HCT116 (cell line): ENCODE measurements at regions not wholly inside any gene's neighbourhood (a gene's known extent, or its start where the extent isn't known, plus 50 kb on each side); places are given as distances from the start of the nearest gene placed in this dataset.
"Not testable (repeated sequence)": the region's sequence is repeated elsewhere in the genome, so short reads cannot be mapped to it uniquely, and the experiment has no call there.

Experiments used
- ATAC-seq: fragments of 200-7000 bp; cut with Tn5 transposase; 2 replicates; pipeline ENCODE4 v1.9.1; 2020; ENCODE audit warnings: mild to moderate bottlenecking, moderate library complexity
- BruUV-seq: library from RNA; stranded (reverse); fragments of 400-500 nt; replicated peaks from 2 replicates; lab custom pipeline; 2021; lab: Mats Ljungman, UMichigan
- CTCF ChIA-PET: fragments of 300-600 bp; sonication (Branson Sonifier 250); formaldehyde crosslinking; loops from one replicate; lab custom pipeline; 2021; ENCODE audit warnings: antibody characterized with exemption; lab: Charles Lee
- POLR2A ChIA-PET: fragments of 300-600, 350-600 bp; sonication (Branson Sonifier 250); formaldehyde crosslinking; loops from one replicate; lab custom pipeline; 2021; ENCODE audit warnings: antibody characterized with exemption; lab: Charles Lee
- RAD21 ChIA-PET, 2 experiments: fragments of 300-600 bp; sonication (Branson Sonifier 250); formaldehyde crosslinking; loops; one replicate each; lab custom pipeline; 2023; ENCODE audit warnings: low total read pairs in 2 of 2; ENCODE audit not compliant: uncharacterized antibody in 2 of 2, unreplicated experiment in 2 of 2, low non-redundant PET in 1 of 2; lab: Charles Lee
- DNase-seq: peaks from one replicate; pipeline ENCODE4 v3.0.0-alpha.2; 2010; ENCODE audit warnings: low read depth, low spot score
- H2AFZ ChIP-seq: fragments of 200-600 bp; shearing (Covaris generic), sonication (generic); 2 replicates; pipeline ENCODE4 v1.6.1; 2017; ENCODE audit warnings: low read depth, mixed run types, mixed read lengths, antibody characterized with exemption, low read length; ENCODE audit not compliant: poor library complexity, severe bottlenecking
- H3K27ac ChIP-seq: 2 replicates; pipeline ENCODE4 v1.5.1; 2012; ENCODE audit warnings: low read depth, low read length
- H3K27me3 ChIP-seq: fragments of 200-600 bp; sonication (generic); 2 replicates; pipeline ENCODE4 v1.6.1; 2016; ENCODE audit warnings: mixed run types, low read length, mixed read lengths; ENCODE audit not compliant: insufficient read depth
- H3K36me3 ChIP-seq, 2 experiments: fragments of 200-500 bp in 1 of 2; fragments of 200-600 bp in 1 of 2; sonication (Bioruptor generic) in 1 of 2; sonication (generic) in 1 of 2; 2 replicates each; pipeline versions ENCODE4 v1.5.1 to v1.6.1; 2014 to 2016; ENCODE audit warnings: low read length in 2 of 2, inconsistent platforms in 1 of 2, mixed read lengths in 1 of 2, mixed run types in 1 of 2; ENCODE audit not compliant: insufficient read depth in 2 of 2, control insufficient read depth in 1 of 2
- H3K4me1 ChIP-seq, 2 experiments: fragments of 200-600 bp in 1 of 2; sonication (generic) in 1 of 2; 2 replicates each; pipeline versions ENCODE4 v1.5.1 to v1.6.1; 2012 to 2017; ENCODE audit warnings: low read length in 2 of 2, inconsistent platforms in 1 of 2, mild to moderate bottlenecking in 1 of 2, mixed read lengths in 1 of 2, mixed run types in 1 of 2, moderate library complexity in 1 of 2; ENCODE audit not compliant: insufficient read depth in 2 of 2, control insufficient read depth in 1 of 2
- H3K4me2 ChIP-seq: fragments of 200-600 bp; sonication (generic); 2 replicates; pipeline ENCODE4 v1.6.1; 2017; ENCODE audit warnings: mixed run types, low read length, mixed read lengths
- H3K4me3 ChIP-seq, 2 experiments: fragments of 200-600 bp in 1 of 2; sonication (generic) in 1 of 2; replicated peaks in 1 of 2; 2 replicates each; pipeline ENCODE4 v1.5.1; 2011 to 2016; ENCODE audit warnings: low read length in 2 of 2, control low read depth in 1 of 2, low read depth in 1 of 2, mild to moderate bottlenecking in 1 of 2, mixed read lengths in 1 of 2, mixed run types in 1 of 2
- H3K79me2 ChIP-seq: fragments of 200-600 bp; sonication (generic); 2 replicates; pipeline ENCODE4 v1.6.1; 2017; ENCODE audit warnings: mild to moderate bottlenecking, mixed run types, low read length, moderate library complexity, mixed read lengths; ENCODE audit not compliant: insufficient read depth
- H3K9ac ChIP-seq: fragments of 200-600 bp; sonication (generic); 2 replicates; pipeline ENCODE4 v1.6.1; 2016; ENCODE audit warnings: low read length, mixed read lengths
- H3K9me2 ChIP-seq: fragments of 200-600 bp; sonication (generic), shearing (Covaris generic); 2 replicates; pipeline ENCODE4 v1.6.1; 2017; ENCODE audit warnings: mixed run types, mild to moderate bottlenecking, moderate library complexity; ENCODE audit not compliant: insufficient read depth
- H3K9me3 ChIP-seq, 2 experiments: fragments of 200-500 bp in 1 of 2; fragments of 200-600 bp in 1 of 2; sonication (Bioruptor generic) in 1 of 2; sonication (generic) in 1 of 2; 2 replicates each; pipeline ENCODE4 v1.6.1; 2014 to 2017; ENCODE audit warnings: low read length in 2 of 2, mixed read lengths in 2 of 2, inconsistent platforms in 1 of 2, low read depth in 1 of 2, mild to moderate bottlenecking in 1 of 2, mixed run types in 1 of 2, moderate library complexity in 1 of 2; ENCODE audit not compliant: control insufficient read depth in 1 of 2, insufficient read depth in 1 of 2
- H4K20me1 ChIP-seq: fragments of 200-600 bp; sonication (generic), shearing (Covaris generic); 2 replicates; pipeline ENCODE4 v1.6.1; 2017; ENCODE audit warnings: mixed run types, mild to moderate bottlenecking, moderate library complexity; ENCODE audit not compliant: insufficient read depth
- CBX3 ChIP-seq: IDR thresholded peaks from 2 replicates; pipeline ENCODE4 v1.6.1; 2012; ENCODE audit warnings: low read depth
- CEBPB ChIP-seq: IDR thresholded peaks from 2 replicates; pipeline ENCODE4 v1.6.1; 2012; ENCODE audit warnings: low read depth
- EGR1 ChIP-seq: IDR thresholded peaks from 2 replicates; pipeline ENCODE4 v1.6.1; 2012; ENCODE audit warnings: low read depth
- ELF1 ChIP-seq: IDR thresholded peaks from 2 replicates; pipeline ENCODE4 v1.6.1; 2012; ENCODE audit warnings: low read depth, borderline replicate concordance
- EZH2 ChIP-seq: fragments of 200-600 bp; sonication (generic); IDR thresholded peaks from 2 replicates; pipeline ENCODE4 v1.6.1; 2017; ENCODE audit warnings: antibody characterized with exemption, mixed run types
- EZH2phosphoT487 ChIP-seq: fragments of 200-600 bp; IDR thresholded peaks from 2 replicates; pipeline ENCODE4 v1.6.1; 2018; ENCODE audit warnings: antibody characterized with exemption, borderline replicate concordance
- FOSL1 ChIP-seq: IDR thresholded peaks from 2 replicates; pipeline ENCODE4 v1.6.1; 2012; ENCODE audit warnings: low read depth
- JUND ChIP-seq: IDR thresholded peaks from 2 replicates; pipeline ENCODE4 v1.6.1; 2012
- POLR2A ChIP-seq: IDR thresholded peaks from 2 replicates; pipeline ENCODE4 v1.7.0; 2011; ENCODE audit warnings: borderline replicate concordance; ENCODE audit not compliant: insufficient read depth, insufficient read length; ENCODE audit errors: extremely low read depth
- POLR2AphosphoS5 ChIP-seq: IDR thresholded peaks from 2 replicates; pipeline ENCODE4 v1.6.1; 2011; ENCODE audit warnings: mild to moderate bottlenecking, low read depth, low read length, moderate library complexity
- RAD21 ChIP-seq: IDR thresholded peaks from 2 replicates; pipeline ENCODE4 v1.6.1; 2012; ENCODE audit warnings: low read depth, mild to moderate bottlenecking
- SIN3A ChIP-seq: IDR thresholded peaks from 2 replicates; pipeline ENCODE4 v1.6.1; 2012; ENCODE audit warnings: low read depth
- SP1 ChIP-seq: IDR thresholded peaks from 2 replicates; pipeline ENCODE4 v1.6.1; 2012; ENCODE audit warnings: low read depth
- TCF7L2 ChIP-seq: IDR thresholded peaks from 2 replicates; pipeline ENCODE4 v1.7.0; 2011; ENCODE audit warnings: borderline replicate concordance, inconsistent platforms; ENCODE audit not compliant: insufficient read depth, insufficient read length; ENCODE audit errors: extremely low read depth
- ZFX ChIP-seq: fragments of 450-650 bp; IDR thresholded peaks from 2 replicates; pipeline ENCODE4 v1.6.1; 2017
- ZNF274 ChIP-seq: fragments of 200-500 bp; sonication (Bioruptor generic); IDR thresholded peaks from 2 replicates; pipeline ENCODE4 v1.6.1; 2014; ENCODE audit warnings: mild to moderate bottlenecking, low read depth, low read length, inconsistent platforms
- intact Hi-C: fragments of 100-400 bp; cut with micrococcal nuclease; formaldehyde crosslinking; loops from 2 replicates; pipeline ENCODE4 v1.10.0; 2022
- TF ChIP-seq, protein P1 (sequence below): IDR thresholded peaks from 2 replicates; pipeline ENCODE4 v1.6.1; 2012
- TF ChIP-seq, protein P2 (sequence below), 3 experiments: fragments of 200-600 bp in 1 of 3; sonication (generic) in 1 of 3; IDR thresholded peaks in 2 of 3; conservative IDR thresholded peaks in 1 of 3; 2 replicates each; pipeline ENCODE4 v1.5.1; 2012 to 2017; ENCODE audit warnings: low read depth in 2 of 3, low read length in 2 of 3, antibody characterized with exemption in 1 of 3, borderline replicate concordance in 1 of 3, control low read depth in 1 of 3, mild to moderate bottlenecking in 1 of 3, mixed read lengths in 1 of 3, mixed run types in 1 of 3, moderate library complexity in 1 of 3; ENCODE audit not compliant: insufficient read depth in 1 of 3
- TF ChIP-seq, protein P3 (sequence below): IDR thresholded peaks from 2 replicates; pipeline ENCODE4 v1.6.1; 2011; ENCODE audit warnings: mild to moderate bottlenecking, low read length, moderate library complexity; ENCODE audit not compliant: insufficient replicate concordance; ENCODE audit errors: extremely low read depth

DNA sequence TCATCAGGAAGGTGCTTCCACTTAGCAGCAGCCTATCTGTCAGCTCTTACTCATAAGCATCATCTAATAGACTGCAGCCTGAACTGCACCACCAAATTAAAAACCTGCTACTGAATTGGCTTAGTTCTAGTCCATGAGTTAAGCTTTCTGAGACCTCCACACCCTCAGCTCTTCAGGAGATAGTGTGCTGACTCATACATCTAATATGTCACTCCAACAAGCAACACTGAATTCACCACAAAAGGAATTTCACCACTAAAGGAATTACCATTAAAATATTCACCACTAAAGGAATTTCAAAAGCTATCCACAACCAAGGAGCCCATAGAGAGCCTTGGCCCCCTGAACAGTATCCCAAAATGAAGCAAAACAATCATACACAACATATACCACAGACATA is 418.5 kb upstream of the RORB start:
- TF ChIP-seq EGR1, result no peak
- no peak for TF ChIP-seq ZFX
- no peak for TF ChIP-seq SP1
- no peak for TF ChIP-seq CBX3
- TF ChIP-seq, protein P1, sequence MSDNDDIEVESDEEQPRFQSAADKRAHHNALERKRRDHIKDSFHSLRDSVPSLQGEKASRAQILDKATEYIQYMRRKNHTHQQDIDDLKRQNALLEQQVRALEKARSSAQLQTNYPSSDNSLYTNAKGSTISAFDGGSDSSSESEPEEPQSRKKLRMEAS, result no peak
- TF ChIP-seq CEBPB, result no peak
- TF ChIP-seq POLR2A, result no peak
- TF ChIP-seq ELF1, result no peak
- no peak for TF ChIP-seq RAD21
- TF ChIP-seq JUND, result no peak
- TF ChIP-seq EZH2phosphoT487, result no peak
- TF ChIP-seq POLR2AphosphoS5, result no peak
- TF ChIP-seq, protein P2, sequence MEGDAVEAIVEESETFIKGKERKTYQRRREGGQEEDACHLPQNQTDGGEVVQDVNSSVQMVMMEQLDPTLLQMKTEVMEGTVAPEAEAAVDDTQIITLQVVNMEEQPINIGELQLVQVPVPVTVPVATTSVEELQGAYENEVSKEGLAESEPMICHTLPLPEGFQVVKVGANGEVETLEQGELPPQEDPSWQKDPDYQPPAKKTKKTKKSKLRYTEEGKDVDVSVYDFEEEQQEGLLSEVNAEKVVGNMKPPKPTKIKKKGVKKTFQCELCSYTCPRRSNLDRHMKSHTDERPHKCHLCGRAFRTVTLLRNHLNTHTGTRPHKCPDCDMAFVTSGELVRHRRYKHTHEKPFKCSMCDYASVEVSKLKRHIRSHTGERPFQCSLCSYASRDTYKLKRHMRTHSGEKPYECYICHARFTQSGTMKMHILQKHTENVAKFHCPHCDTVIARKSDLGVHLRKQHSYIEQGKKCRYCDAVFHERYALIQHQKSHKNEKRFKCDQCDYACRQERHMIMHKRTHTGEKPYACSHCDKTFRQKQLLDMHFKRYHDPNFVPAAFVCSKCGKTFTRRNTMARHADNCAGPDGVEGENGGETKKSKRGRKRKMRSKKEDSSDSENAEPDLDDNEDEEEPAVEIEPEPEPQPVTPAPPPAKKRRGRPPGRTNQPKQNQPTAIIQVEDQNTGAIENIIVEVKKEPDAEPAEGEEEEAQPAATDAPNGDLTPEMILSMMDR (IDR thresholded peaks at IDR 0.05 in 2 of 3, conservative IDR thresholded peaks at IDR 0.05 in 1 of 3; ENCODE audit: borderline replicate concordance in 1 of 3, insufficient read depth in 1 of 3, low read depth in 2 of 3, low read length in 2 of 3), result no peak
- TF ChIP-seq TCF7L2, result no peak
- TF ChIP-seq, protein P3, sequence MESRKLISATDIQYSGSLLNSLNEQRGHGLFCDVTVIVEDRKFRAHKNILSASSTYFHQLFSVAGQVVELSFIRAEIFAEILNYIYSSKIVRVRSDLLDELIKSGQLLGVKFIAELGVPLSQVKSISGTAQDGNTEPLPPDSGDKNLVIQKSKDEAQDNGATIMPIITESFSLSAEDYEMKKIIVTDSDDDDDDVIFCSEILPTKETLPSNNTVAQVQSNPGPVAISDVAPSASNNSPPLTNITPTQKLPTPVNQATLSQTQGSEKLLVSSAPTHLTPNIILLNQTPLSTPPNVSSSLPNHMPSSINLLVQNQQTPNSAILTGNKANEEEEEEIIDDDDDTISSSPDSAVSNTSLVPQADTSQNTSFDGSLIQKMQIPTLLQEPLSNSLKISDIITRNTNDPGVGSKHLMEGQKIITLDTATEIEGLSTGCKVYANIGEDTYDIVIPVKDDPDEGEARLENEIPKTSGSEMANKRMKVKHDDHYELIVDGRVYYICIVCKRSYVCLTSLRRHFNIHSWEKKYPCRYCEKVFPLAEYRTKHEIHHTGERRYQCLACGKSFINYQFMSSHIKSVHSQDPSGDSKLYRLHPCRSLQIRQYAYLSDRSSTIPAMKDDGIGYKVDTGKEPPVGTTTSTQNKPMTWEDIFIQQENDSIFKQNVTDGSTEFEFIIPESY, result no peak
- no peak for TF ChIP-seq ZNF274
- TF ChIP-seq FOSL1, result no peak
- no peak for TF ChIP-seq EZH2
- no peak for TF ChIP-seq SIN3A
- RAD21 ChIA-PET, result no interaction called here
- Histone ChIP-seq H2AFZ (no peak overlapping the region), H3K27ac (no peak overlapping the region), H3K4me2 (no peak overlapping the region), H3K79me2 (no peaks in the 10 kb centered on the region), H3K36me3 (no peaks in the 10 kb centered on the region), H3K9me2 (no peaks in the 10 kb centered on the region), H3K4me1 (no peaks in the 10 kb centered on the region), H3K9ac (no peak overlapping the region), H3K27me3 (no peaks in the 10 kb centered on the region), H4K20me1 (no peaks in the 10 kb centered on the region), H3K4me3 (no peak overlapping the region), H3K9me3 (peaks cover 0 to 3% of the 10 kb centered on the region in 2 experiments; a peak in 2 of 4 replicates)
- intact Hi-C loops, result no loop called here
- POLR2A ChIA-PET, result no interaction called here
- DNase-seq, result no peak
- CTCF ChIA-PET, result no interaction called here
- BruUV-seq, result no TSS peak
- no peak for ATAC-seq

DNA sequence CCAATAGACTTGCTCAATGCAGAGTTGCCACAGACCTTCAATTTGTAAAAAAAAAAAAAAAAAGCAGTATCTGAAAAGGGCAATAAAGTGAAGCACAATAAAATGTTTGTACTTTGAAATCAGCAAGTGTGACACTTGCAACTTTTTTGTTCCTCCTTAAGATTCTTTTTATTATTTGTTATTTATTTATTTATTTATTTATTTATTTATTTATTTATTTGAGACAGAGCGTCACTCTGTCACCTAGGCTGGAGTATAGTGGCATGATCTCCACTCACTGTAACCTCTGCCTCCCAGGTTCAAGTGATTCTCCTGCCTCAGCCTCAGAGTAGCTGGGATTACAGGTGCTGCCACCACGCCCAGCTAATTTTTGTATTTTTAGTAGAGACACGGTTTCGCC is 416.5 kb upstream of the RORB start:
- H2AFZ ChIP-seq, H3K9me2 ChIP-seq, H4K20me1 ChIP-seq, BruUV-seq, H3K4me1 ChIP-seq, H3K9me3 ChIP-seq, intact Hi-C loops, H3K27ac ChIP-seq, H3K9ac ChIP-seq, H3K27me3 ChIP-seq, H3K79me2 ChIP-seq, RAD21 ChIA-PET, H3K36me3 ChIP-seq, POLR2A ChIA-PET, CTCF ChIA-PET, H3K4me2 ChIP-seq, ATAC-seq, DNase-seq, H3K4me3 ChIP-seq: not testable (repeated sequence)
